H1 (cell line): ENCODE measurements at regions not wholly inside any gene's neighbourhood (a gene's known extent, or its start where the extent isn't known, plus 50 kb on each side); places are given as distances from the start of the nearest gene placed in this dataset.

Experiments
- CTCF ChIP-seq, 3 experiments: IDR thresholded peaks; 1 replicate in 2 of 3; 2 replicates in 1 of 3; pipeline versions ENCODE4 v1.5.1 to v1.6.1; 2011; ENCODE audit warnings: low read length in 3 of 3, mild to moderate bottlenecking in 3 of 3, inconsistent platforms in 2 of 3, low read depth in 1 of 3, moderate library complexity in 1 of 3; ENCODE audit not compliant: insufficient read depth in 1 of 3; ENCODE audit errors: control extremely low read depth in 1 of 3
- EP300 ChIP-seq, 2 experiments: IDR thresholded peaks; 1 replicate in 1 of 2; 2 replicates in 1 of 2; pipeline ENCODE4 v1.6.1; 2011 to 2012; ENCODE audit warnings: low read depth in 2 of 2, low read length in 2 of 2, mild to moderate bottlenecking in 2 of 2, borderline replicate concordance in 1 of 2, inconsistent platforms in 1 of 2, moderate library complexity in 1 of 2
- EZH2 ChIP-seq: fragments of 200-600 bp; sonication (generic); IDR thresholded peaks from 2 replicates; pipeline ENCODE4 v1.7.1; 2012; ENCODE audit warnings: low read depth, mild to moderate bottlenecking, moderate library complexity, low read length, inconsistent platforms; ENCODE audit not compliant: severe bottlenecking
- GTF2F1 ChIP-seq: IDR thresholded peaks from 2 replicates; pipeline ENCODE4 v1.6.1; 2012; ENCODE audit warnings: low read depth, low read length, improper control_type of control experiment, borderline replicate concordance
- JUND ChIP-seq: IDR thresholded peaks from 2 replicates; pipeline ENCODE4 v1.6.1; 2011; ENCODE audit warnings: mild to moderate bottlenecking, improper control_type of control experiment, low read length
- MAX ChIP-seq: IDR thresholded peaks from 2 replicates; pipeline ENCODE4 v1.6.1; 2012; ENCODE audit warnings: inconsistent platforms
- POLR2A ChIP-seq, 2 experiments: IDR thresholded peaks; 1 replicate in 1 of 2; 2 replicates in 1 of 2; pipeline ENCODE4 v1.6.1; 2011; ENCODE audit warnings: low read depth in 2 of 2, low read length in 2 of 2, mild to moderate bottlenecking in 2 of 2; ENCODE audit errors: control extremely low read depth in 1 of 2
- POLR2AphosphoS5 ChIP-seq: IDR thresholded peaks from 2 replicates; pipeline ENCODE4 v1.6.1; 2011; ENCODE audit warnings: low read depth, low read length
- RAD21 ChIP-seq, 2 experiments: IDR thresholded peaks in 1 of 2; conservative IDR thresholded peaks in 1 of 2; 2 replicates each; pipeline ENCODE4 v1.6.1; 2011; ENCODE audit warnings: low read depth in 2 of 2, low read length in 2 of 2, improper control_type of control experiment in 1 of 2, inconsistent platforms in 1 of 2, mild to moderate bottlenecking in 1 of 2, moderate library complexity in 1 of 2
- RNF2 ChIP-seq: fragments of 200-900, 300-1000 bp; sonication (generic); IDR thresholded peaks from 2 replicates; pipeline ENCODE4 v1.7.1; 2016; ENCODE audit warnings: borderline replicate concordance, low read depth, mild to moderate bottlenecking, antibody characterized with exemption, low read length; ENCODE audit not compliant: poor library complexity, severe bottlenecking; ENCODE audit errors: missing control alignments
- SIN3A ChIP-seq, 2 experiments: IDR thresholded peaks in 1 of 2; conservative IDR thresholded peaks in 1 of 2; 2 replicates each; pipeline ENCODE4 v1.6.1; 2011 to 2012; ENCODE audit warnings: low read length in 2 of 2, improper control_type of control experiment in 1 of 2, low read depth in 1 of 2, mild to moderate bottlenecking in 1 of 2
- SUZ12 ChIP-seq: fragments of 200-600 bp; sonication (generic); IDR thresholded peaks from 2 replicates; pipeline ENCODE4 v1.6.1; 2012; ENCODE audit warnings: mild to moderate bottlenecking, inconsistent platforms, low read length, moderate library complexity, mixed read lengths

GRCh38 chr2:149716687-149717086 lies 129.1 kb upstream of the MMADHC start:
- no peak for TF ChIP-seq EZH2
- TF ChIP-seq MAX: no peak
- no peak for TF ChIP-seq SUZ12
- no peak for TF ChIP-seq POLR2A (IDR thresholded peaks at IDR 0.05; ENCODE audit: control extremely low read depth in 1 of 2, low read depth in 2 of 2, low read length in 2 of 2)
- no peak for TF ChIP-seq POLR2AphosphoS5
- no peak for TF ChIP-seq CTCF (IDR thresholded peaks at IDR 0.05; ENCODE audit: control extremely low read depth in 1 of 3, insufficient read depth in 1 of 3, low read depth in 1 of 3, low read length in 3 of 3)
- no peak for TF ChIP-seq GTF2F1
- no peak for TF ChIP-seq JUND
- no peak for TF ChIP-seq EP300 (IDR thresholded peaks at IDR 0.05; ENCODE audit: borderline replicate concordance in 1 of 2, low read depth in 2 of 2, low read length in 2 of 2)
- TF ChIP-seq SIN3A (conservative IDR thresholded peaks at IDR 0.05 in 1 of 2, IDR thresholded peaks at IDR 0.05 in 1 of 2; ENCODE audit: low read depth in 1 of 2, low read length in 2 of 2): no peak
- no peak for TF ChIP-seq RNF2
- no peak for TF ChIP-seq RAD21 (IDR thresholded peaks at IDR 0.05 in 1 of 2, conservative IDR thresholded peaks at IDR 0.05 in 1 of 2; ENCODE audit: low read depth in 2 of 2, low read length in 2 of 2)
